K562 (cell line): ENCODE measurements at regions not wholly inside any gene's neighbourhood (a gene's known extent, or its start where the extent isn't known, plus 50 kb on each side); places are given as distances from the start of the nearest gene placed in this dataset.

Experiments used
- ARHGAP35 ChIP-seq: fragments of 450-650 bp; IDR thresholded peaks from 2 replicates; pipeline ENCODE4 v1.6.1; 2018; ENCODE audit not compliant: partially characterized antibody
- BRD4 ChIP-seq: fragments of 200-600 bp; sonication (generic); IDR thresholded peaks from 2 replicates; pipeline ENCODE4 v1.6.1; 2017; ENCODE audit warnings: inconsistent platforms
- CBX1 ChIP-seq: sonication (generic); IDR thresholded peaks from 2 replicates; pipeline ENCODE4 v1.6.1; 2016; ENCODE audit warnings: antibody characterized with exemption, low read depth, mild to moderate bottlenecking
- EZH2 ChIP-seq: IDR thresholded peaks from 2 replicates; pipeline ENCODE4 v1.6.1; 2012; ENCODE audit warnings: low read depth, mild to moderate bottlenecking, inconsistent platforms, low read length, borderline replicate concordance
- IFI16 ChIP-seq: fragments of 250-450 bp; sonication (Bioruptor Pico); IDR thresholded peaks from 2 replicates; pipeline ENCODE4 v2.1.2; 2022; ENCODE audit warnings: mild to moderate bottlenecking, inconsistent platforms
- POLR2H ChIP-seq: IDR thresholded peaks from 2 replicates; pipeline ENCODE4 v1.6.1; 2016; ENCODE audit warnings: missing genetic modification characterization, low read depth, mild to moderate bottlenecking, control low read depth, missing compliant biosample characterization, moderate library complexity
- TAF7 ChIP-seq: fragments of 450-650 bp; IDR thresholded peaks from 2 replicates; pipeline ENCODE4 v1.6.1; 2016; ENCODE audit warnings: missing genetic modification characterization, missing compliant biosample characterization
- YY1 ChIP-seq, 3 experiments: IDR thresholded peaks; 2 replicates each; pipeline ENCODE4 v1.6.1; 2011; ENCODE audit warnings: low read length in 2 of 3, mild to moderate bottlenecking in 2 of 3, moderate library complexity in 2 of 3, borderline replicate concordance in 1 of 3, control low read depth in 1 of 3, low read depth in 1 of 3; ENCODE audit not compliant: insufficient read depth in 3 of 3, insufficient replicate concordance in 2 of 3, control insufficient read depth in 1 of 3, insufficient read length in 1 of 3; ENCODE audit errors: extremely low read depth in 1 of 3
- ZFP30 ChIP-seq: fragments of 250-450 bp; sonication (Bioruptor Pico); IDR thresholded peaks from 2 replicates; pipeline ENCODE4 v1.8.0; 2022; ENCODE audit warnings: moderate library complexity, mild to moderate bottlenecking, inconsistent platforms, borderline replicate concordance
- TF ChIP-seq, protein P1 (sequence below), 2 experiments: fragments of 450-650 bp; formaldehyde crosslinking in 1 of 2; IDR thresholded peaks; 2 replicates each; pipeline versions ENCODE4 v1.4.0 to v1.6.1; 2014 to 2020; ENCODE audit warnings: mild to moderate bottlenecking in 2 of 2, borderline replicate concordance in 1 of 2, low read depth in 1 of 2
- TF ChIP-seq, protein P2 (sequence below), 3 experiments: IDR thresholded peaks in 2 of 3; conservative IDR thresholded peaks in 1 of 3; 2 replicates each; pipeline ENCODE4 v1.5.1; 2011 to 2012; ENCODE audit warnings: low read length in 3 of 3, mild to moderate bottlenecking in 3 of 3, control low read depth in 2 of 3, improper control_type of control experiment in 1 of 3, inconsistent platforms in 1 of 3, low read depth in 1 of 3, mixed read lengths in 1 of 3, moderate library complexity in 1 of 3; ENCODE audit not compliant: insufficient read depth in 2 of 3
- TF ChIP-seq, protein P3 (sequence below): IDR thresholded peaks from 2 replicates; pipeline ENCODE4 v1.6.1; 2011; ENCODE audit warnings: borderline replicate concordance, low read depth, mild to moderate bottlenecking, moderate library complexity, low read length; ENCODE audit not compliant: insufficient read depth, poor library complexity, severe bottlenecking
- TF ChIP-seq, protein P4 (sequence below): fragments of 150-350 bp; conservative IDR thresholded peaks from 2 replicates; pipeline ENCODE4 v1.6.1; 2014; ENCODE audit warnings: low read length
- TF ChIP-seq, protein P5 (sequence below): fragments of 450-650 bp; IDR thresholded peaks from 2 replicates; pipeline ENCODE4 v1.6.1; 2016

DNA sequence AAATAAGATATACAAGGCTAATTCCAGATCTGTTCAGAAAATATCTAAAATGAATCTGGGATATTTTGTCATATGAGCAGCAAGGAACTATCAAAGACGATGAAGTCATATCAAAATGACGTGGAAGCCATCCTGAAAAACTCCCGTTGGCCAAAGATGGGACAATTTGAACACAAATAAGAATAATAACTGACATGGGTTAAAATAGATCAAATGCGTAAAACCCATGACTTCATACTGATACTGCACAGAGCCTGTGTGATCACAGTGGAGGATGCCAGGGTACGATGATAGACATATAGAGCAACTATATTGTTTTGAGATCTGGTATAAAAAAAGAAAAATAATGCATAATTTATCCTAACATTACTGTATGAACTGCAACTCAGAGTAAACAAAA, 51.0 kb upstream of the PIP5K1B start:
- TF ChIP-seq POLR2H (tag) (no peak), ZFP30 (no peak), ARHGAP35 (no peak), EZH2 (no peak), BRD4 (no peak), IFI16 (no peak), YY1 (IDR thresholded peaks at IDR 0.05; ENCODE audit: borderline replicate concordance in 1 of 3, control insufficient read depth in 1 of 3, extremely low read depth in 1 of 3, insufficient read depth in 3 of 3, insufficient read length in 1 of 3, insufficient replicate concordance in 2 of 3, low read depth in 1 of 3, low read length in 2 of 3) (no peak), CBX1 (no peak), TAF7 (no peak)
- TF ChIP-seq, protein P1, sequence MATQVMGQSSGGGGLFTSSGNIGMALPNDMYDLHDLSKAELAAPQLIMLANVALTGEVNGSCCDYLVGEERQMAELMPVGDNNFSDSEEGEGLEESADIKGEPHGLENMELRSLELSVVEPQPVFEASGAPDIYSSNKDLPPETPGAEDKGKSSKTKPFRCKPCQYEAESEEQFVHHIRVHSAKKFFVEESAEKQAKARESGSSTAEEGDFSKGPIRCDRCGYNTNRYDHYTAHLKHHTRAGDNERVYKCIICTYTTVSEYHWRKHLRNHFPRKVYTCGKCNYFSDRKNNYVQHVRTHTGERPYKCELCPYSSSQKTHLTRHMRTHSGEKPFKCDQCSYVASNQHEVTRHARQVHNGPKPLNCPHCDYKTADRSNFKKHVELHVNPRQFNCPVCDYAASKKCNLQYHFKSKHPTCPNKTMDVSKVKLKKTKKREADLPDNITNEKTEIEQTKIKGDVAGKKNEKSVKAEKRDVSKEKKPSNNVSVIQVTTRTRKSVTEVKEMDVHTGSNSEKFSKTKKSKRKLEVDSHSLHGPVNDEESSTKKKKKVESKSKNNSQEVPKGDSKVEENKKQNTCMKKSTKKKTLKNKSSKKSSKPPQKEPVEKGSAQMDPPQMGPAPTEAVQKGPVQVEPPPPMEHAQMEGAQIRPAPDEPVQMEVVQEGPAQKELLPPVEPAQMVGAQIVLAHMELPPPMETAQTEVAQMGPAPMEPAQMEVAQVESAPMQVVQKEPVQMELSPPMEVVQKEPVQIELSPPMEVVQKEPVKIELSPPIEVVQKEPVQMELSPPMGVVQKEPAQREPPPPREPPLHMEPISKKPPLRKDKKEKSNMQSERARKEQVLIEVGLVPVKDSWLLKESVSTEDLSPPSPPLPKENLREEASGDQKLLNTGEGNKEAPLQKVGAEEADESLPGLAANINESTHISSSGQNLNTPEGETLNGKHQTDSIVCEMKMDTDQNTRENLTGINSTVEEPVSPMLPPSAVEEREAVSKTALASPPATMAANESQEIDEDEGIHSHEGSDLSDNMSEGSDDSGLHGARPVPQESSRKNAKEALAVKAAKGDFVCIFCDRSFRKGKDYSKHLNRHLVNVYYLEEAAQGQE (IDR thresholded peaks at IDR 0.05; ENCODE audit: borderline replicate concordance) = no peak
- TF ChIP-seq, protein P1 (CRISPR knock-in tag; IDR thresholded peaks at IDR 0.05; ENCODE audit: low read depth) = no peak
- TF ChIP-seq, protein P2, sequence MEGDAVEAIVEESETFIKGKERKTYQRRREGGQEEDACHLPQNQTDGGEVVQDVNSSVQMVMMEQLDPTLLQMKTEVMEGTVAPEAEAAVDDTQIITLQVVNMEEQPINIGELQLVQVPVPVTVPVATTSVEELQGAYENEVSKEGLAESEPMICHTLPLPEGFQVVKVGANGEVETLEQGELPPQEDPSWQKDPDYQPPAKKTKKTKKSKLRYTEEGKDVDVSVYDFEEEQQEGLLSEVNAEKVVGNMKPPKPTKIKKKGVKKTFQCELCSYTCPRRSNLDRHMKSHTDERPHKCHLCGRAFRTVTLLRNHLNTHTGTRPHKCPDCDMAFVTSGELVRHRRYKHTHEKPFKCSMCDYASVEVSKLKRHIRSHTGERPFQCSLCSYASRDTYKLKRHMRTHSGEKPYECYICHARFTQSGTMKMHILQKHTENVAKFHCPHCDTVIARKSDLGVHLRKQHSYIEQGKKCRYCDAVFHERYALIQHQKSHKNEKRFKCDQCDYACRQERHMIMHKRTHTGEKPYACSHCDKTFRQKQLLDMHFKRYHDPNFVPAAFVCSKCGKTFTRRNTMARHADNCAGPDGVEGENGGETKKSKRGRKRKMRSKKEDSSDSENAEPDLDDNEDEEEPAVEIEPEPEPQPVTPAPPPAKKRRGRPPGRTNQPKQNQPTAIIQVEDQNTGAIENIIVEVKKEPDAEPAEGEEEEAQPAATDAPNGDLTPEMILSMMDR (IDR thresholded peaks at IDR 0.05 in 2 of 3, conservative IDR thresholded peaks at IDR 0.05 in 1 of 3; ENCODE audit: insufficient read depth in 2 of 3, low read depth in 1 of 3, low read length in 3 of 3) = no peak
- TF ChIP-seq, protein P3, sequence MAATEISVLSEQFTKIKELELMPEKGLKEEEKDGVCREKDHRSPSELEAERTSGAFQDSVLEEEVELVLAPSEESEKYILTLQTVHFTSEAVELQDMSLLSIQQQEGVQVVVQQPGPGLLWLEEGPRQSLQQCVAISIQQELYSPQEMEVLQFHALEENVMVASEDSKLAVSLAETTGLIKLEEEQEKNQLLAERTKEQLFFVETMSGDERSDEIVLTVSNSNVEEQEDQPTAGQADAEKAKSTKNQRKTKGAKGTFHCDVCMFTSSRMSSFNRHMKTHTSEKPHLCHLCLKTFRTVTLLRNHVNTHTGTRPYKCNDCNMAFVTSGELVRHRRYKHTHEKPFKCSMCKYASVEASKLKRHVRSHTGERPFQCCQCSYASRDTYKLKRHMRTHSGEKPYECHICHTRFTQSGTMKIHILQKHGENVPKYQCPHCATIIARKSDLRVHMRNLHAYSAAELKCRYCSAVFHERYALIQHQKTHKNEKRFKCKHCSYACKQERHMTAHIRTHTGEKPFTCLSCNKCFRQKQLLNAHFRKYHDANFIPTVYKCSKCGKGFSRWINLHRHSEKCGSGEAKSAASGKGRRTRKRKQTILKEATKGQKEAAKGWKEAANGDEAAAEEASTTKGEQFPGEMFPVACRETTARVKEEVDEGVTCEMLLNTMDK = no peak
- TF ChIP-seq, protein P4, sequence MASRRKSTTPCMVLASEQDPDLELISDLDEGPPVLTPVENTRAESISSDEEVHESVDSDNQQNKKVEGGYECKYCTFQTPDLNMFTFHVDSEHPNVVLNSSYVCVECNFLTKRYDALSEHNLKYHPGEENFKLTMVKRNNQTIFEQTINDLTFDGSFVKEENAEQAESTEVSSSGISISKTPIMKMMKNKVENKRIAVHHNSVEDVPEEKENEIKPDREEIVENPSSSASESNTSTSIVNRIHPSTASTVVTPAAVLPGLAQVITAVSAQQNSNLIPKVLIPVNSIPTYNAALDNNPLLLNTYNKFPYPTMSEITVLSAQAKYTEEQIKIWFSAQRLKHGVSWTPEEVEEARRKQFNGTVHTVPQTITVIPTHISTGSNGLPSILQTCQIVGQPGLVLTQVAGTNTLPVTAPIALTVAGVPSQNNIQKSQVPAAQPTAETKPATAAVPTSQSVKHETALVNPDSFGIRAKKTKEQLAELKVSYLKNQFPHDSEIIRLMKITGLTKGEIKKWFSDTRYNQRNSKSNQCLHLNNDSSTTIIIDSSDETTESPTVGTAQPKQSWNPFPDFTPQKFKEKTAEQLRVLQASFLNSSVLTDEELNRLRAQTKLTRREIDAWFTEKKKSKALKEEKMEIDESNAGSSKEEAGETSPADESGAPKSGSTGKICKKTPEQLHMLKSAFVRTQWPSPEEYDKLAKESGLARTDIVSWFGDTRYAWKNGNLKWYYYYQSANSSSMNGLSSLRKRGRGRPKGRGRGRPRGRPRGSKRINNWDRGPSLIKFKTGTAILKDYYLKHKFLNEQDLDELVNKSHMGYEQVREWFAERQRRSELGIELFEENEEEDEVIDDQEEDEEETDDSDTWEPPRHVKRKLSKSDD = no peak
- TF ChIP-seq, protein P5, sequence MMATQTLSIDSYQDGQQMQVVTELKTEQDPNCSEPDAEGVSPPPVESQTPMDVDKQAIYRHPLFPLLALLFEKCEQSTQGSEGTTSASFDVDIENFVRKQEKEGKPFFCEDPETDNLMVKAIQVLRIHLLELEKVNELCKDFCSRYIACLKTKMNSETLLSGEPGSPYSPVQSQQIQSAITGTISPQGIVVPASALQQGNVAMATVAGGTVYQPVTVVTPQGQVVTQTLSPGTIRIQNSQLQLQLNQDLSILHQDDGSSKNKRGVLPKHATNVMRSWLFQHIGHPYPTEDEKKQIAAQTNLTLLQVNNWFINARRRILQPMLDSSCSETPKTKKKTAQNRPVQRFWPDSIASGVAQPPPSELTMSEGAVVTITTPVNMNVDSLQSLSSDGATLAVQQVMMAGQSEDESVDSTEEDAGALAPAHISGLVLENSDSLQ = no peak
